K562 (cell line): ENCODE measurements at regions not wholly inside any gene's neighbourhood (a gene's known extent, or its start where the extent isn't known, plus 50 kb on each side); places are given as distances from the start of the nearest gene placed in this dataset.
"Not testable (repeated sequence)": the region's sequence is repeated elsewhere in the genome, so short reads cannot be mapped to it uniquely, and the experiment has no call there.

ENCODE experiments used
- BRF2 ChIP-seq: IDR thresholded peaks from 3 replicates; pipeline ENCODE4 v1.6.1; 2011; ENCODE audit warnings: borderline replicate concordance, mild to moderate bottlenecking; ENCODE audit not compliant: insufficient read length, insufficient read depth
- ELF4 ChIP-seq: fragments of 450-650 bp; formaldehyde crosslinking; IDR thresholded peaks from 2 replicates; pipeline ENCODE4 v1.4.0; 2022; ENCODE audit warnings: missing genetic modification characterization
- ESRRA ChIP-seq: fragments of 450-650 bp; IDR thresholded peaks from 2 replicates; pipeline ENCODE4 v1.6.1; 2014; ENCODE audit warnings: low read depth, mild to moderate bottlenecking, moderate library complexity, borderline replicate concordance
- HMG20A ChIP-seq: fragments of 450-650 bp; formaldehyde crosslinking; conservative IDR thresholded peaks from 2 replicates; pipeline ENCODE4 v1.4.0; 2020; ENCODE audit warnings: mild to moderate bottlenecking, mixed read lengths
- PKNOX1 ChIP-seq: fragments of 450-650 bp; IDR thresholded peaks from 2 replicates; pipeline ENCODE4 v1.6.1; 2016
- RAD21 ChIP-seq, 2 experiments: fragments of 250-450 bp in 1 of 2; fragments of 450-650 bp in 1 of 2; sonication (Bioruptor Pico) in 1 of 2; formaldehyde crosslinking in 1 of 2; IDR thresholded peaks in 1 of 2; conservative IDR thresholded peaks in 1 of 2; 2 replicates each; pipeline versions ENCODE4 v1.4.0 to v1.8.0; 2020 to 2022; ENCODE audit warnings: mild to moderate bottlenecking in 2 of 2, moderate library complexity in 1 of 2
- SRSF7 ChIP-seq: fragments of 200-400 bp; formaldehyde crosslinking; optimal IDR thresholded peaks from 2 replicates; pipeline ENCODE3; 2017; ENCODE audit warnings: mild to moderate bottlenecking, low read depth, low read length
- TAF15 ChIP-seq: fragments of 200-400 bp; formaldehyde crosslinking; IDR thresholded peaks from 2 replicates; pipeline ENCODE4 v1.6.1; 2017; ENCODE audit warnings: mild to moderate bottlenecking, low read depth, low read length, moderate library complexity
- USF2 ChIP-seq: sonication (generic); formaldehyde crosslinking; IDR thresholded peaks from 2 replicates; pipeline ENCODE4 v1.5.0; 2020; ENCODE audit warnings: missing genetic modification reagents
- XRCC3 ChIP-seq: fragments of 450-650 bp; IDR thresholded peaks from 2 replicates; pipeline ENCODE4 v1.6.1; 2017; ENCODE audit warnings: mild to moderate bottlenecking, moderate library complexity
- ZNF280B ChIP-seq: fragments of 250-450 bp; sonication (Bioruptor Pico); IDR thresholded peaks from 2 replicates; pipeline ENCODE4 v1.5.1; 2021; ENCODE audit warnings: mild to moderate bottlenecking

GRCh38 chrX:65875614-65876013, 164.3 kb downstream of the VSIG4 start:
- TF ChIP-seq TAF15; ELF4; PKNOX1; ZNF280B (CRISPR knock-in tag); RAD21 (CRISPR knock-in tag; conservative IDR thresholded peaks at IDR 0.05 in 1 of 2, IDR thresholded peaks at IDR 0.05 in 1 of 2); BRF2; HMG20A; XRCC3; USF2 (CRISPR knock-in tag); SRSF7; ESRRA: not testable (repeated sequence)
